ENCODE measurements at regions not wholly inside any gene's neighbourhood (a gene's known extent, or its start where the extent isn't known, plus 50 kb on each side); places are given as distances from the start of the nearest gene placed in this dataset.

DNA sequence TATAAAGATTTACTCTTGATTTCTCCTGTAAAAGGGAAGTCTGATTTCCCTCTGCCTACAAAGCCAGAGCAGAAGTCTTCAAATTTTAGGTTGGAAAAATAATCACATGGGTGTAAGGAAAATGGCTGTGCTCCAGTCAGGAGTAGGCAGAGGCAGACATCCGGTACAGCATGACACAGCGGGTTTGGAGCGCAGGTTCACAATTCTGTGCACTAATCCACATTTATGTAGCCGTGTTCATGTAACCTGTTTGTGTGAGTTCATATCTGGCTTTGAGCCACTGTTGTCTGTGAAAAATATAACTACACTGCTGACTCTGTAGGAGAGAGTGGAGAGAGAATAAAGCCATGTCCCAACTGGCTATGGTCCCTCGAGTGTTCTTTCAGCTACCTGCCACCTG is 248.0 kb downstream of the CASP12 start:
- intact Hi-C loops (cut with micrococcal nuclease) (no loop called here), in situ Hi-C loops (cut with MboI; ENCODE audit: low sequenced_read_pairs) (no loop called here), dilution Hi-C loops (cut with HindIII; ENCODE audit: low sequenced_read_pairs, unreplicated experiment) (no loop called here)
- DNase-seq = no peak
- H3K4me2 ChIP-seq (ENCODE audit: low read depth, low read length) = no peak overlapping the region
- H2BK15ac ChIP-seq (ENCODE audit: low read depth, low read length) = no peak overlapping the region
- no peaks in the 10 kb centered on the region for H3K79me1 ChIP-seq (ENCODE audit: low read depth in 1 of 2, low read length in 2 of 2)
- no peaks in the 10 kb centered on the region for H3K9me1 ChIP-seq (ENCODE audit: insufficient read depth, low read length)
- H4K8ac ChIP-seq (ENCODE audit: low read depth in 2 of 2, low read length in 2 of 2) = no peak overlapping the region
- H2AK9ac ChIP-seq (replicated peaks; ENCODE audit: low read depth, low read length, poor library complexity) = no peak overlapping the region
- H3K9me3 ChIP-seq (ENCODE audit: control insufficient read depth, insufficient read depth, low read length) = no peaks in the 10 kb centered on the region
- CTCF ChIA-PET = no interaction called here
- no peak for ATAC-seq (ENCODE audit: low read depth)
- H2BK20ac ChIP-seq (ENCODE audit: low read depth, low read length) = no peak overlapping the region
- no peak overlapping the region for H2AK5ac ChIP-seq (ENCODE audit: low read depth, low read length)
- H4K5ac ChIP-seq (ENCODE audit: low read depth, low read length) = no peak overlapping the region
- no peak overlapping the region for H3K56ac ChIP-seq (ENCODE audit: extremely low read depth, insufficient read depth, low read length)
- POLR2A ChIA-PET (ENCODE audit: unreplicated experiment) = no interaction called here
- no peak overlapping the region for H3K14ac ChIP-seq (replicated peaks; ENCODE audit: low read depth, low read length)
- WGBS, 2 experiments (ENCODE audit: extremely low coverage in 2 of 2, insufficient read length in 1 of 2) = no CpG with 5 or more reads among the region's 5 CpGs
- H2BK120ac ChIP-seq (ENCODE audit: low read depth, low read length) = no peak overlapping the region
- no TSS peak for BruUV-seq (replicated peaks)
- no peaks in the 10 kb centered on the region for H4K20me1 ChIP-seq (ENCODE audit: insufficient read depth, low read length)
- no peak overlapping the region for H3K9ac ChIP-seq (ENCODE audit: low read depth, low read length)
- no peak overlapping the region for H3K23ac ChIP-seq (ENCODE audit: low read depth, low read length)
- H4K91ac ChIP-seq (ENCODE audit: insufficient read depth, low read depth, low read length) = no peak overlapping the region
- no peaks in the 10 kb centered on the region for H3K36me3 ChIP-seq (ENCODE audit: control insufficient read depth, insufficient read depth, low read length)
- no peak overlapping the region for H2AFZ ChIP-seq (replicated peaks; ENCODE audit: low read length, poor library complexity)
- no peaks in the 10 kb centered on the region for H3K4me1 ChIP-seq (ENCODE audit: control insufficient read depth, insufficient read depth, low read length)
- no peak overlapping the region for H3K4me3 ChIP-seq (ENCODE audit: insufficient read depth, low read depth, low read length)
- TF ChIP-seq POLR2A (IDR thresholded peaks at IDR 0.05; ENCODE audit: low read depth, low read length) (no peak), SMC3 (IDR thresholded peaks at IDR 0.05; ENCODE audit: low read depth, low read length) (no peak), CTCF (conservative IDR thresholded peaks at IDR 0.05; ENCODE audit: low read depth, low read length) (no peak), NFE2L2 (IDR thresholded peaks at IDR 0.05; ENCODE audit: low read depth, low read length) (no peak), MAFK (IDR thresholded peaks at IDR 0.05; ENCODE audit: low read depth, low read length) (no peak), MAZ (IDR thresholded peaks at IDR 0.05; ENCODE audit: borderline replicate concordance, low read depth, low read length) (no peak), ELK1 (IDR thresholded peaks at IDR 0.05; ENCODE audit: borderline replicate concordance, low read depth, low read length) (no peak), CHD1 (IDR thresholded peaks at IDR 0.05; ENCODE audit: low read depth, low read length) (no peak), FOS (IDR thresholded peaks at IDR 0.05; ENCODE audit: low read depth, low read length) (no peak), BHLHE40 (IDR thresholded peaks at IDR 0.05; ENCODE audit: low read depth, low read length) (no peak), CEBPB (IDR thresholded peaks at IDR 0.05; ENCODE audit: low read depth, low read length) (no peak), RCOR1 (IDR thresholded peaks at IDR 0.05; ENCODE audit: insufficient replicate concordance, low read length) (no peak), RFX5 (IDR thresholded peaks at IDR 0.05; ENCODE audit: low read depth, low read length) (no peak)
- TF ChIP-seq, protein P1, sequence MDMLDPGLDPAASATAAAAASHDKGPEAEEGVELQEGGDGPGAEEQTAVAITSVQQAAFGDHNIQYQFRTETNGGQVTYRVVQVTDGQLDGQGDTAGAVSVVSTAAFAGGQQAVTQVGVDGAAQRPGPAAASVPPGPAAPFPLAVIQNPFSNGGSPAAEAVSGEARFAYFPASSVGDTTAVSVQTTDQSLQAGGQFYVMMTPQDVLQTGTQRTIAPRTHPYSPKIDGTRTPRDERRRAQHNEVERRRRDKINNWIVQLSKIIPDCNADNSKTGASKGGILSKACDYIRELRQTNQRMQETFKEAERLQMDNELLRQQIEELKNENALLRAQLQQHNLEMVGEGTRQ (IDR thresholded peaks at IDR 0.05; ENCODE audit: low read depth, low read length) = no peak
- H3K27me3 ChIP-seq (ENCODE audit: control insufficient read depth, insufficient read depth, low read length) = no peaks in the 10 kb centered on the region
- no peak overlapping the region for H2BK5ac ChIP-seq (ENCODE audit: low read depth, low read length, poor library complexity, severe bottlenecking)
- no peak overlapping the region for H3K27ac ChIP-seq (ENCODE audit: insufficient read depth, low read length)
- no peak overlapping the region for H3K4ac ChIP-seq (ENCODE audit: low read depth, low read length)
- H3K18ac ChIP-seq (ENCODE audit: low read depth, low read length) = no peak overlapping the region

All from IMR-90 (cell line).